Activated naive CD8-positive, alpha-beta T cell treated with anti-CD3 and anti-CD28 coated beads, Interleukin-2, amount 10 ng/mL, durations not matched to agents 7 days and 5 days (primary cell): ENCODE measurements at regions not wholly inside any gene's neighbourhood (a gene's known extent, or its start where the extent isn't known, plus 50 kb on each side); places are given as distances from the start of the nearest gene placed in this dataset.

Source experiments
- ATAC-seq: fragments of 150-1000 bp; cut with Tn5 transposase; one replicate; pipeline ENCODE4 v1.10.0; 2021; ENCODE audit warnings: low read depth, moderate library complexity
- POLR2A ChIA-PET: fragments of 350-600 bp; sonication (Branson Sonifier 250); formaldehyde crosslinking; loops from one replicate; lab custom pipeline; 2021; ENCODE audit warnings: antibody characterized with exemption; lab: Charles Lee
- DNase-seq: peaks from one replicate; pipeline ENCODE4 v3.0.0; 2021
- H3K27ac Mint-ChIP-seq: one replicate; pipeline ENCODE4 v1.8.0; 2022; ENCODE audit warnings: mild to moderate bottlenecking, mixed read lengths
- H3K27me3 Mint-ChIP-seq: one replicate; pipeline ENCODE4 v1.8.0; 2022; ENCODE audit warnings: mild to moderate bottlenecking, moderate library complexity, mixed read lengths
- H3K36me3 Mint-ChIP-seq: one replicate; pipeline ENCODE4 v1.8.0; 2021; ENCODE audit warnings: mild to moderate bottlenecking, mixed read lengths
- H3K4me1 Mint-ChIP-seq: one replicate; pipeline ENCODE4 v1.8.0; 2021; ENCODE audit warnings: mixed read lengths
- H3K4me3 Mint-ChIP-seq: one replicate; pipeline ENCODE4 v1.8.0; 2022; ENCODE audit warnings: mild to moderate bottlenecking, moderate library complexity, mixed read lengths
- H3K9me3 Mint-ChIP-seq: one replicate; pipeline ENCODE4 v1.8.0; 2021; ENCODE audit warnings: mixed read lengths

GRCh38 chr9:86716326-86716922 is 230.9 kb downstream of the GAS1 start:
- POLR2A ChIA-PET: no interaction called here
- Mint-ChIP-seq H3K4me1 (no peaks in the 10 kb centered on the region), H3K36me3 (no peaks in the 10 kb centered on the region), H3K27ac (no peak overlapping the region), H3K9me3 (no peaks in the 10 kb centered on the region), H3K4me3 (no peak overlapping the region), H3K27me3 (peaks cover 5% of the 10 kb centered on the region)
- ATAC-seq (no peak), DNase-seq (no peak)

DNA sequence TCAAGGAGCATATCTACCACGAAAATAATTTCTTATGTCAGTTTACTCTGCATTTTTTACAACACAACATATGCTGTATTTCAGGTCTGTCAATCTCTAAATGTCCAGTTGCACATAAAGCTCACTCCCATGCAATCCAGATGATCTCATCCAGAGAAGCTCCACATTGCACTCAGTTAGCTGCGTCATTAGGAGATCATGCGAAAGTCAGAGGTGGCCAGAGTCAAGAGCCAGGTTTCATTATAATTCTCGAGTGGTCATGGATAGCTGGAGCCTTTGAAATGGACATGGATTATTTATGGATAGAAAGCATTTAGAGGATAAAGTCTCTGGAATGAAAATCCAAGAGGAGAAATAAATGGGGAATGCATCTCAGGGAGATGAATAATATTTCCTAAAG is 232.3 kb downstream of the GAS1 start:
- Mint-ChIP-seq H3K9me3 (no peaks in the 10 kb centered on the region), H3K4me1 (no peaks in the 10 kb centered on the region), H3K4me3 (no peak overlapping the region), H3K36me3 (no peaks in the 10 kb centered on the region), H3K27ac (no peak overlapping the region), H3K27me3 (peaks cover 4% of the 10 kb centered on the region)
- DNase-seq (no peak), ATAC-seq (no peak)
- POLR2A ChIA-PET: no interaction called here

- H3K4me3 Mint-ChIP-seq: no peak overlapping the region
- DNase-seq (no peak), ATAC-seq (no peak)
- H3K27me3 Mint-ChIP-seq: peaks cover 4% of the 10 kb centered on the region
- no peaks in the 10 kb centered on the region for H3K4me1 Mint-ChIP-seq
- POLR2A ChIA-PET: no interaction called here
- H3K27ac Mint-ChIP-seq: no peak overlapping the region
- H3K9me3 Mint-ChIP-seq: no peaks in the 10 kb centered on the region
- H3K36me3 Mint-ChIP-seq: no peaks in the 10 kb centered on the region
These were observed 233.3 kb downstream of the GAS1 start for GRCh38 chr9:86713970-86714369.

DNA sequence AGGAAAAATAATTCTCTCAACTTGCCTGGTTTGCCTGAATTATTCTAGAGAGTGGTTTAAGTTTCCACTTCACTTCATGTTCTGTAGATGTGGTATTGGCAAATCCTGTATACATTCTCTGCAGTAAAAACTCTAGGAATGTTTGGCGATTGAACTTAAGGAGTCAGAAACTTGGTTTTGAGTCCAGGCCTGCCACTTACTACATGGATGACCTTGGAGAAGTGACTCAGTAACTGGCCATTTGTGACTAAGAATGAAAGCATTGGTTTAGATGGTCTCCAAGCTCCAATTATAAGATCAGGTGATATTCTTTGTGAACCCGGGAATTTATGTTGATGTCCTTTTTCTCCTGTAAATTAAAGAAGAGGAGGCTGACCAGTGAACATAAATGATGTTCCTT is 233.8 kb downstream of the GAS1 start:
- no peak for DNase-seq
- no peak overlapping the region for H3K4me3 Mint-ChIP-seq
- no peaks in the 10 kb centered on the region for H3K4me1 Mint-ChIP-seq
- no peaks in the 10 kb centered on the region for H3K36me3 Mint-ChIP-seq
- ATAC-seq: no peak
- H3K27ac Mint-ChIP-seq: no peak overlapping the region
- no peaks in the 10 kb centered on the region for H3K9me3 Mint-ChIP-seq
- POLR2A ChIA-PET: no interaction called here
- H3K27me3 Mint-ChIP-seq: peaks cover 4% of the 10 kb centered on the region

GRCh38 chr9:86708918-86709835 is 238.1 kb downstream of the GAS1 start:
- POLR2A ChIA-PET: no interaction called here
- DNase-seq: no peak
- no peaks in the 10 kb centered on the region for H3K9me3 Mint-ChIP-seq
- peaks cover 2% of the 10 kb centered on the region for H3K27me3 Mint-ChIP-seq
- H3K4me3 Mint-ChIP-seq: no peak overlapping the region
- no peak overlapping the region for H3K27ac Mint-ChIP-seq
- ATAC-seq: no peak
- no peaks in the 10 kb centered on the region for H3K4me1 Mint-ChIP-seq
- H3K36me3 Mint-ChIP-seq: no peaks in the 10 kb centered on the region

DNA sequence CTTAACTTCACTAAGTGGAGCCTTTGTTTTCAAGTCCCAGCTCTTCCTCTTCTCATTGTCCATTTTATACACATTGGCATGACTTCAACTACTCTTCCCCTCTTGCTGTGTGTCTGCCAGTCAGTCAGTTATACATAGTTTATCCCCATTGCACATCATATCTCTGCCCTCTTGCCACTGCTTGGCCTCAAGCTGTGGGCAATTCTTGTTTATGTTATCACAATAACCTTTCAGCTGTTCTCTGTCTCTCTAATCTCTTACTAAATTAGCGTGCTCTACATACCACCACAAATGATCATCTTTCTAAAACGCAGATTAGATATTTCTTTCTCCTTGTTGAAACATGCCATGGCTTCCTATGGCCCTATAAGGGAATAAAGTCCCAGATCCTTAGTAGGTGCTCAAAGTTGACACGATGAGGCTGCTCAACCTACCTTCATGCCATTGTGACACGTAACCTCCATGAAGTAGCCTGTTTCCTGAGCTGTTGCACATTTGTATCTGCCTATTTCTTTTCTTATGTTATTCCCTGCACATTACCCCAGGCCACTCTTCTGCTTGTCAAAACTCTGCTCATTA is 239.3 kb downstream of the GAS1 start:
- H3K4me1 Mint-ChIP-seq: no peaks in the 10 kb centered on the region
- no peaks in the 10 kb centered on the region for H3K36me3 Mint-ChIP-seq
- ATAC-seq (no peak), DNase-seq (no peak)
- no peak overlapping the region for H3K4me3 Mint-ChIP-seq
- H3K27me3 Mint-ChIP-seq: peaks cover 2% of the 10 kb centered on the region
- POLR2A ChIA-PET: no interaction called here
- H3K27ac Mint-ChIP-seq: no peak overlapping the region
- no peaks in the 10 kb centered on the region for H3K9me3 Mint-ChIP-seq

- Mint-ChIP-seq H3K4me3 (no peak overlapping the region), H3K4me1 (no peaks in the 10 kb centered on the region), H3K36me3 (no peaks in the 10 kb centered on the region), H3K27me3 (no peaks in the 10 kb centered on the region), H3K9me3 (no peaks in the 10 kb centered on the region), H3K27ac (no peak overlapping the region)
- DNase-seq (no peak), ATAC-seq (no peak)
- POLR2A ChIA-PET: no interaction called here
These were observed 240.9 kb downstream of the GAS1 start for GRCh38 chr9:86706391-86706790.

DNA sequence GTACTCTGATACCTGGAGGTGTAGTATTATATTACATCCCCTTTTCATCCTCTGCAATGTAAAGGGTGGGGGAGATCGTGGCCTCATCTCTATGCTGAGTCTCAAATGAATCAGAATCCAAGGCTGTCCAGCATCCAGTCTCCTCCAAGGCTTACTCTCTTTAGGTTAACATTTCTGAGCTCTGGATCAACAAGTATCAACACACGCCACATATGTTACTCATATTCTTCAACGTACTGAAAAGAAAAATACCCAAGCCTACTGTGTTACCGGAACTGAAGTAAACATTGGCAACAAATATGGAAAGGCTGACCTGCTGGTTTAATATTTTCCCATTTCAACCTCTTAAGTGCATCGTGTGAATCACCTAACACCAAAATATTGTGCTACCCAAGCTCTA is 241.8 kb downstream of the GAS1 start:
- no peaks in the 10 kb centered on the region for H3K9me3 Mint-ChIP-seq
- no peak for DNase-seq
- no peak for ATAC-seq
- POLR2A ChIA-PET: no interaction called here
- no peak overlapping the region for H3K27ac Mint-ChIP-seq
- H3K36me3 Mint-ChIP-seq: no peaks in the 10 kb centered on the region
- no peak overlapping the region for H3K4me3 Mint-ChIP-seq
- no peaks in the 10 kb centered on the region for H3K27me3 Mint-ChIP-seq
- H3K4me1 Mint-ChIP-seq: no peaks in the 10 kb centered on the region

DNA sequence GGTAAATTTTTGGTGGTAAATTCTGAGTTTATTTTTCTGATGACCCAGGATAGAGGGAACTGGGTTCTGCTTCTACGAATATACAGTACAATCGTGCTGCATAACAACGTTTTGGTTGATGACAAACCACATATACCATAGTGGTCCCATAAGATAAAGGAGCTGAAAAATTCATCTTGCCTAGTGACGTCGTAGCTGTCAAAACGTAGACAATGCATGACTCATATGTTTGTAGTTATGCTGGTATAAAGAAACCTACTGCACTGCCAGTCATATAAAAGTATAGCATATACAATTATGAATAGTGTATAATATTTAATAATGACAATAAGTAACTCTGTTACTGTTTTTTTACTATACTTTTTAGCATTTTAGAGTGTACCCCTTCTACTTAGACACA is 244.0 kb downstream of the GAS1 start:
- ATAC-seq (no peak), DNase-seq (no peak)
- Mint-ChIP-seq H3K36me3 (no peaks in the 10 kb centered on the region), H3K9me3 (no peaks in the 10 kb centered on the region), H3K27me3 (no peaks in the 10 kb centered on the region), H3K4me1 (no peaks in the 10 kb centered on the region), H3K27ac (no peak overlapping the region), H3K4me3 (no peak overlapping the region)
- POLR2A ChIA-PET: no interaction called here

DNA sequence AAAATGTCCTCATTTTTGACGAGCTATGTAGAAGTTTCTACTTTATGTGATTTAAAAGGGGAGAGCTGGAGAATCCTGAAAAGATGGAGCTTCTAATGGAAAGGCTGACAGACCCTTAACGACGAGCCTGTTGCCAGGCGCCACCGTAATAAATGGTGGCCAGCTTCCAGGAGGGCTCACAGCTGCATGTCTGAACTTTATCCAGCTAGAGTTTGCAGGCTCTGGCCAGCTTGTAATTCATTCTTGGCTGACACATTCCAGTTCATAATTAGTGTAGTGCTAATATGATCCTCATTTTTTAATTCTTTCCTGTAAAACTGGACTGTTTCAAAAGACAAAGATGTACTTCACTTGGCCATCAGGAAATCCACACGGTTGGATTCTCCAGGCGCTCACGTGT is 246.7 kb downstream of the GAS1 start:
- POLR2A ChIA-PET: no interaction called here
- no peak overlapping the region for H3K4me3 Mint-ChIP-seq
- H3K9me3 Mint-ChIP-seq: no peaks in the 10 kb centered on the region
- ATAC-seq: no peak
- no peaks in the 10 kb centered on the region for H3K27me3 Mint-ChIP-seq
- H3K27ac Mint-ChIP-seq: no peak overlapping the region
- H3K4me1 Mint-ChIP-seq: no peaks in the 10 kb centered on the region
- no peak for DNase-seq
- H3K36me3 Mint-ChIP-seq: no peaks in the 10 kb centered on the region

GRCh38 chr9:86697999-86698398 is 249.3 kb downstream of the GAS1 start:
- Mint-ChIP-seq H3K4me3 (no peak overlapping the region), H3K9me3 (no peaks in the 10 kb centered on the region), H3K27me3 (no peaks in the 10 kb centered on the region), H3K4me1 (no peaks in the 10 kb centered on the region), H3K27ac (no peak overlapping the region), H3K36me3 (no peaks in the 10 kb centered on the region)
- no peak for ATAC-seq
- POLR2A ChIA-PET: no interaction called here
- no peak for DNase-seq

DNA sequence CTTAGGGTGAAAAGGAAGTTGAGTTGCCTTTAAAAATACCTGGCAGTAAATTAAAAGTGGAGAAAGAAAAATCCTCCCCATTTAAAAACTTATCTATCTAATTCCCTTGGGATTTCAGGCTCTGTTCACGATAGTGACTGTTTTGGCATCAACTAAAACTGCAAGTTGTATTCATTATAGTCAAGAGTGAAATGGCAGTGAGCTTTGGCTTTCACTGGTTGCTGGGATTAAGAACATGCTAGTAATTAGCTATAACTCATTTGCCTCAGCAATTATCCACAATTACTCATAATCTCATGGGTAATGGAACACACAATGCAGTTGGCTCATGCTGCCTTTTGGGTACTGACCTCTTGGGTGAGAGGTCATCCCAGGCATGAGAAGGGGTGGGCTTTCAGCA is 250.1 kb downstream of the GAS1 start:
- Mint-ChIP-seq H3K36me3 (no peaks in the 10 kb centered on the region), H3K4me3 (no peak overlapping the region), H3K9me3 (no peaks in the 10 kb centered on the region), H3K27ac (no peak overlapping the region), H3K4me1 (no peaks in the 10 kb centered on the region), H3K27me3 (no peaks in the 10 kb centered on the region)
- DNase-seq: no peak
- no peak for ATAC-seq
- POLR2A ChIA-PET: no interaction called here

GRCh38 chr9:86695910-86696424 is 251.3 kb downstream of the GAS1 start:
- H3K9me3 Mint-ChIP-seq: no peaks in the 10 kb centered on the region
- H3K27me3 Mint-ChIP-seq: no peaks in the 10 kb centered on the region
- H3K4me1 Mint-ChIP-seq: no peaks in the 10 kb centered on the region
- no peaks in the 10 kb centered on the region for H3K36me3 Mint-ChIP-seq
- POLR2A ChIA-PET: no interaction called here
- no peak for ATAC-seq
- no peak for DNase-seq
- no peak overlapping the region for H3K27ac Mint-ChIP-seq
- H3K4me3 Mint-ChIP-seq: no peak overlapping the region

GRCh38 chr9:86690034-86690433 is 257.3 kb downstream of the GAS1 start:
- no peaks in the 10 kb centered on the region for H3K9me3 Mint-ChIP-seq
- H3K4me1 Mint-ChIP-seq: no peaks in the 10 kb centered on the region
- no peaks in the 10 kb centered on the region for H3K36me3 Mint-ChIP-seq
- ATAC-seq: no peak
- no peaks in the 10 kb centered on the region for H3K27me3 Mint-ChIP-seq
- DNase-seq: no peak
- POLR2A ChIA-PET: no interaction called here
- H3K27ac Mint-ChIP-seq: no peak overlapping the region
- no peak overlapping the region for H3K4me3 Mint-ChIP-seq
